H9 (cell line): ENCODE measurements at regions not wholly inside any gene's neighbourhood (a gene's known extent, or its start where the extent isn't known, plus 50 kb on each side); places are given as distances from the start of the nearest gene placed in this dataset.

Experiments used
- DNase-seq: peaks from one replicate; pipeline ENCODE4 v3.0.0-alpha.2; 2017
- H2AFZ ChIP-seq: one replicate; pipeline ENCODE4 v1.6.1; 2013; ENCODE audit warnings: mild to moderate bottlenecking, low read length, control low read depth, moderate library complexity
- H2AK5ac ChIP-seq: 2 replicates; pipeline ENCODE4 v1.6.1; 2013; ENCODE audit warnings: low read length, control low read depth, mixed read lengths; ENCODE audit not compliant: insufficient read length
- H2BK120ac ChIP-seq: one replicate; pipeline ENCODE4 v1.6.1; 2013; ENCODE audit warnings: low read depth, mild to moderate bottlenecking, low read length, control low read depth, inconsistent platforms; ENCODE audit not compliant: poor library complexity, severe bottlenecking
- H2BK12ac ChIP-seq: 2 replicates; pipeline ENCODE4 v1.6.1; 2013; ENCODE audit warnings: low read length, control low read depth, mixed read lengths, low read depth; ENCODE audit not compliant: insufficient read length
- H2BK15ac ChIP-seq: 2 replicates; pipeline ENCODE4 v1.6.1; 2013; ENCODE audit warnings: low read depth, low read length, control low read depth
- H2BK20ac ChIP-seq: one replicate; pipeline ENCODE4 v1.6.1; 2013; ENCODE audit warnings: low read depth, mild to moderate bottlenecking, low read length, control low read depth, inconsistent platforms; ENCODE audit not compliant: poor library complexity, severe bottlenecking
- H2BK5ac ChIP-seq: 2 replicates; pipeline ENCODE4 v1.6.1; 2013; ENCODE audit warnings: low read length, control low read depth, mixed read lengths; ENCODE audit not compliant: insufficient read length
- H3K14ac ChIP-seq: 2 replicates; pipeline ENCODE4 v1.6.1; 2013; ENCODE audit warnings: low read length, control low read depth; ENCODE audit not compliant: insufficient read depth
- H3K18ac ChIP-seq: 2 replicates; pipeline ENCODE4 v1.6.1; 2013; ENCODE audit warnings: low read depth, mild to moderate bottlenecking, mixed read lengths, low read length, control low read depth; ENCODE audit not compliant: insufficient read length
- H3K23ac ChIP-seq: 2 replicates; pipeline ENCODE4 v1.6.1; 2013; ENCODE audit warnings: low read length, control low read depth, mixed read lengths, low read depth; ENCODE audit not compliant: insufficient read length
- H3K23me2 ChIP-seq: 2 replicates; pipeline ENCODE4 v1.6.1; 2013; ENCODE audit warnings: low read depth, mild to moderate bottlenecking, mixed read lengths, low read length, control low read depth; ENCODE audit not compliant: insufficient read length, poor library complexity, severe bottlenecking
- H3K27ac ChIP-seq: 2 replicates; pipeline ENCODE4 v1.5.1; 2013; ENCODE audit warnings: low read length, control low read depth, mixed read lengths, low read depth; ENCODE audit not compliant: insufficient read length
- H3K27me3 ChIP-seq: 2 replicates; pipeline ENCODE4 v1.6.1; 2013; ENCODE audit warnings: low read length, control low read depth, inconsistent platforms; ENCODE audit not compliant: insufficient read depth
- H3K4ac ChIP-seq: 2 replicates; pipeline ENCODE4 v1.6.1; 2013; ENCODE audit warnings: low read depth, mild to moderate bottlenecking, control low read depth, inconsistent platforms, low read length, moderate library complexity
- H3K4me1 ChIP-seq: 2 replicates; pipeline ENCODE4 v1.6.1; 2013; ENCODE audit warnings: low read length, control low read depth, inconsistent platforms; ENCODE audit not compliant: insufficient read depth
- H3K4me2 ChIP-seq: 2 replicates; pipeline ENCODE4 v1.6.1; 2013; ENCODE audit warnings: low read length, control low read depth, mixed read lengths; ENCODE audit not compliant: insufficient read length, insufficient read depth
- H3K56ac ChIP-seq: 2 replicates; pipeline ENCODE4 v1.6.1; 2013; ENCODE audit warnings: low read depth, mild to moderate bottlenecking, mixed read lengths, low read length, control low read depth; ENCODE audit not compliant: insufficient read length
- H3K79me1 ChIP-seq: 2 replicates; pipeline ENCODE4 v1.6.1; 2013; ENCODE audit warnings: low read depth, mild to moderate bottlenecking, moderate library complexity, low read length, control low read depth, inconsistent platforms; ENCODE audit not compliant: insufficient read depth, poor library complexity, severe bottlenecking
- H3K79me2 ChIP-seq: 2 replicates; pipeline ENCODE4 v1.6.1; 2013; ENCODE audit warnings: low read length, control low read depth, inconsistent platforms; ENCODE audit not compliant: insufficient read depth
- H3K9ac ChIP-seq: 2 replicates; pipeline ENCODE4 v1.6.1; 2013; ENCODE audit warnings: low read length, control low read depth, mixed read lengths; ENCODE audit not compliant: insufficient read length; ENCODE audit errors: extremely low read depth
- H3K9me3 ChIP-seq: one replicate; pipeline ENCODE4 v1.6.1; 2013; ENCODE audit warnings: low read depth, low read length, inconsistent platforms; ENCODE audit not compliant: control insufficient read depth
- H3T11ph ChIP-seq: one replicate; pipeline ENCODE4 v1.6.1; 2013; ENCODE audit warnings: mild to moderate bottlenecking, low read length, control low read depth, inconsistent platforms
- H4K20me1 ChIP-seq: one replicate; pipeline ENCODE4 v1.6.1; 2013; ENCODE audit not compliant: control insufficient read depth, insufficient read length, insufficient read depth
- H4K5ac ChIP-seq: 2 replicates; pipeline ENCODE4 v1.6.1; 2013; ENCODE audit warnings: low read depth, mild to moderate bottlenecking, mixed read lengths, low read length, control low read depth; ENCODE audit not compliant: insufficient read length
- H4K8ac ChIP-seq: replicated peaks from 2 replicates; pipeline ENCODE4 v1.6.1; 2013; ENCODE audit warnings: low read length, control low read depth, mixed read lengths, low read depth; ENCODE audit not compliant: insufficient read length
- H4K91ac ChIP-seq: 2 replicates; pipeline ENCODE4 v1.6.1; 2013; ENCODE audit warnings: low read depth, mild to moderate bottlenecking, moderate library complexity, mixed read lengths, low read length, control low read depth; ENCODE audit not compliant: insufficient read length
- H3K27ac Mint-ChIP-seq, 3 experiments: 2 replicates in 2 of 3; 3 replicates in 1 of 3; pipeline ENCODE4 v1.8.0; 2020 to 2021; ENCODE audit warnings: mixed read lengths in 3 of 3, mild to moderate bottlenecking in 1 of 3, moderate library complexity in 1 of 3
- H3K27me3 Mint-ChIP-seq: 2 replicates; pipeline ENCODE4 v1.8.0; 2021; ENCODE audit warnings: low read depth, mild to moderate bottlenecking, moderate library complexity, mixed read lengths
- H3K36me3 Mint-ChIP-seq, 3 experiments: 2 replicates in 2 of 3; 3 replicates in 1 of 3; pipeline ENCODE4 v1.8.0; 2020 to 2021; ENCODE audit warnings: low read depth in 3 of 3, mixed read lengths in 3 of 3; ENCODE audit not compliant: insufficient read depth in 1 of 3
- H3K4me1 Mint-ChIP-seq, 2 experiments: 2 replicates each; pipeline ENCODE4 v1.8.0; 2020; ENCODE audit warnings: mixed read lengths in 2 of 2
- H3K4me3 Mint-ChIP-seq, 2 experiments: 2 replicates in 1 of 2; 3 replicates in 1 of 2; pipeline ENCODE4 v1.8.0; 2020 to 2021; ENCODE audit warnings: mild to moderate bottlenecking in 2 of 2, mixed read lengths in 2 of 2, moderate library complexity in 1 of 2
- H3K9me3 Mint-ChIP-seq, 2 experiments: 2 replicates in 1 of 2; 3 replicates in 1 of 2; pipeline ENCODE4 v1.8.0; 2020; ENCODE audit warnings: mild to moderate bottlenecking in 2 of 2, mixed read lengths in 2 of 2, moderate library complexity in 1 of 2
- CTCF ChIP-seq: fragments of 200-600 bp; sonication (generic); conservative IDR thresholded peaks from 3 replicates; pipeline ENCODE4 v1.8.0; 2021; ENCODE audit warnings: antibody characterized with exemption, mild to moderate bottlenecking
- WGBS: extraction: QIAGEN DNeasy Blood & Tissue Kit; methylation state at CpG from one replicate; pipeline ENCODE4 v1.1.7; 2013; ENCODE audit warnings: missing lambda C conversion rate, low lambda C conversion rate, mixed read lengths; ENCODE audit not compliant: insufficient read length; ENCODE audit errors: extremely low coverage; 5-methylcytosine and 5-hydroxymethylcytosine counted together

- WGBS = no CpG with 5 or more reads among the region's 5 CpGs
- Histone ChIP-seq H2BK12ac (no peak overlapping the region), H3K9me3 (no peaks in the 10 kb centered on the region), H3K9ac (no peak overlapping the region), H2BK20ac (no peak overlapping the region), H2BK15ac (no peak overlapping the region), H3T11ph (no peak overlapping the region), H3K79me2 (no peaks in the 10 kb centered on the region), H3K14ac (no peak overlapping the region), H2AFZ (no peak overlapping the region), H3K4ac (no peak overlapping the region), H3K4me2 (no peak overlapping the region), H3K18ac (no peak overlapping the region), H3K79me1 (no peaks in the 10 kb centered on the region), H4K5ac (no peak overlapping the region), H4K20me1 (no peaks in the 10 kb centered on the region), H3K56ac (no peak overlapping the region), H3K4me1 (no peaks in the 10 kb centered on the region; the same call in 1 of the 2 replicates), H3K23ac (no peak overlapping the region), H3K27me3 (no peaks in the 10 kb centered on the region), H2AK5ac (no peak overlapping the region), H4K8ac (no peak overlapping the region), H3K23me2 (no peaks in the 10 kb centered on the region), H2BK120ac (no peak overlapping the region), H2BK5ac (no peak overlapping the region), H4K91ac (no peak overlapping the region), H3K27ac (no peak overlapping the region)
- H3K4me3 Mint-ChIP-seq = no peak overlapping the region
- no peak for DNase-seq
- no peaks in the 10 kb centered on the region for H3K27me3 Mint-ChIP-seq
- no peak overlapping the region for H3K27ac Mint-ChIP-seq
- H3K9me3 Mint-ChIP-seq = no peaks in the 10 kb centered on the region
- H3K36me3 Mint-ChIP-seq = no peaks in the 10 kb centered on the region
- no peak for TF ChIP-seq CTCF
- H3K4me1 Mint-ChIP-seq = peaks cover 14 to 19% of the 10 kb centered on the region in 2 experiments
These were observed 445.4 kb downstream of the ANXA1 start for GRCh38 chr9:73597039-73597438.
